Hepatocyte (in vitro differentiated cells): ENCODE measurements at regions not wholly inside any gene's neighbourhood (a gene's known extent, or its start where the extent isn't known, plus 50 kb on each side); places are given as distances from the start of the nearest gene placed in this dataset.

Experiments
- EZH2 ChIP-seq: fragments of 200-600 bp; sonication (generic); IDR thresholded peaks from 2 replicates; pipeline ENCODE4 v1.6.1; 2016; ENCODE audit warnings: antibody characterized with exemption, mild to moderate bottlenecking, borderline replicate concordance
- EZH2phosphoT487 ChIP-seq: fragments of 200-600 bp; sonication (generic); IDR thresholded peaks from one replicate; pipeline ENCODE4 v1.6.1; 2018; ENCODE audit warnings: antibody characterized with exemption, mild to moderate bottlenecking, low read depth, moderate library complexity; ENCODE audit not compliant: unreplicated experiment, severe bottlenecking
- TF ChIP-seq, protein P1 (sequence below): fragments of 200-600 bp; sonication (generic); IDR thresholded peaks from 2 replicates; pipeline ENCODE4 v1.5.1; 2016; ENCODE audit warnings: antibody characterized with exemption, mild to moderate bottlenecking; ENCODE audit not compliant: poor library complexity

DNA sequence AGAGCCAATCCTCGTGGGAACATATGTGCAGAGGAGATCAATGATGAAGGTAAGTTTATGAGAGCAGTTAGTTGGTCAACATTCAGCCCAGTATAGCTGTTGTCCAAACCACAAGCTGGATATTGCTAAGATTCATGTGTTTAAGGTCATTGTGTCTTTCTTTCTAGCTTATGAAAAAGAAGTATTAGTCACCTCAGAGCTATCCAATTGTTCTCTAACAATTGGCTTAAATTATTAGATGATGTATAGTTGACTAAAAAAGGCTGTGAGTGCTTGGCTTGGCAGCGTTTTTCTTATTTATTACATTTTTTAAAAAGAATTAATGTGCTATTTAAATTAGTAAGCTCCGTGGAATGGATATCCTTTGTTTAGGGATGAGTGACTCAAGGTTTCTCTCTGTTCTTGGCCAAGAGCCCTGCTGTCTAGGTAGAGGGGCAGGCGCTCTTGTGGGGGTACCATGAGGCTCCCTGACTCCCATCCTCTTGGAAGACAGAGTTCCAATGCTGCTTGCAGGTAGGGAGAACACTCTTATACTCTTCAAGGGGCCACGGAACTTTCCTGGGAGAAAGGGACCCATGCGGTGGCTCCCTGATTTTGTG is 487.4 kb downstream of the IRX1 start:
- TF ChIP-seq, protein P1, sequence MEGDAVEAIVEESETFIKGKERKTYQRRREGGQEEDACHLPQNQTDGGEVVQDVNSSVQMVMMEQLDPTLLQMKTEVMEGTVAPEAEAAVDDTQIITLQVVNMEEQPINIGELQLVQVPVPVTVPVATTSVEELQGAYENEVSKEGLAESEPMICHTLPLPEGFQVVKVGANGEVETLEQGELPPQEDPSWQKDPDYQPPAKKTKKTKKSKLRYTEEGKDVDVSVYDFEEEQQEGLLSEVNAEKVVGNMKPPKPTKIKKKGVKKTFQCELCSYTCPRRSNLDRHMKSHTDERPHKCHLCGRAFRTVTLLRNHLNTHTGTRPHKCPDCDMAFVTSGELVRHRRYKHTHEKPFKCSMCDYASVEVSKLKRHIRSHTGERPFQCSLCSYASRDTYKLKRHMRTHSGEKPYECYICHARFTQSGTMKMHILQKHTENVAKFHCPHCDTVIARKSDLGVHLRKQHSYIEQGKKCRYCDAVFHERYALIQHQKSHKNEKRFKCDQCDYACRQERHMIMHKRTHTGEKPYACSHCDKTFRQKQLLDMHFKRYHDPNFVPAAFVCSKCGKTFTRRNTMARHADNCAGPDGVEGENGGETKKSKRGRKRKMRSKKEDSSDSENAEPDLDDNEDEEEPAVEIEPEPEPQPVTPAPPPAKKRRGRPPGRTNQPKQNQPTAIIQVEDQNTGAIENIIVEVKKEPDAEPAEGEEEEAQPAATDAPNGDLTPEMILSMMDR, result no peak
- no peak for TF ChIP-seq EZH2phosphoT487
- TF ChIP-seq EZH2, result no peak
